ENCODE measurements at regions not wholly inside any gene's neighbourhood (a gene's known extent, or its start where the extent isn't known, plus 50 kb on each side); places are given as distances from the start of the nearest gene placed in this dataset.
"Not testable (repeated sequence)": the region's sequence is repeated elsewhere in the genome, so short reads cannot be mapped to it uniquely, and the experiment has no call there.

DNA sequence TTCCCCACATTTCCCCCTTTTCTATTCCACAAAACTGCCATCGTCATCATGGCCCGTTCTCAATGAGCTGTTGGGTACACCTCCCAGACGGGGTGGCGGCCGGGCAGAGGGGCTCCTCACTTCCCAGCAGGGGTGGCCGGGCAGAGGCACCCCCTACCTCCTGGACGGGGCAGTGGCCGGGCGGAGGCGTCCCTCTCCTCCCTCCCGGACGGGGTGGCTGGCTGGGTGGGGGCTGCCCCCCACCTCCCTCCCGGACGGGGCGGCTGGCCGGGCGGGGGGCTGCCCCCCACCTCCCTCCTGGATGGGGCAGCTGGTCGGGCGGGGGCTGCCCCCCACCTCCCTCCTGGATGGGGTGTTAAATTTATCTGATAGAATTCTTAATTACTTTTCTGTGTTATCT is 250.9 kb upstream of the B3GALT2 start:
- TF ChIP-seq ZNF565 (CRISPR knock-in tag; conservative IDR thresholded peaks at IDR 0.05; ENCODE audit: low read depth); ZC3H10 (CRISPR knock-in tag; IDR thresholded peaks at IDR 0.05); CSDC2 (CRISPR knock-in tag; IDR thresholded peaks at IDR 0.05); RARB (CRISPR knock-in tag; IDR thresholded peaks at IDR 0.05); ZFP30 (CRISPR knock-in tag; IDR thresholded peaks at IDR 0.05); TOX (CRISPR knock-in tag; IDR thresholded peaks at IDR 0.05; ENCODE audit: borderline replicate concordance); ZNF70 (CRISPR knock-in tag; IDR thresholded peaks at IDR 0.05); ZFP3 (CRISPR knock-in tag; IDR thresholded peaks at IDR 0.05); ISL1 (CRISPR knock-in tag; IDR thresholded peaks at IDR 0.05); ARNTL (CRISPR knock-in tag; IDR thresholded peaks at IDR 0.05; ENCODE audit: borderline replicate concordance, low read depth): not testable (repeated sequence)
- TF ChIP-seq, protein P1, sequence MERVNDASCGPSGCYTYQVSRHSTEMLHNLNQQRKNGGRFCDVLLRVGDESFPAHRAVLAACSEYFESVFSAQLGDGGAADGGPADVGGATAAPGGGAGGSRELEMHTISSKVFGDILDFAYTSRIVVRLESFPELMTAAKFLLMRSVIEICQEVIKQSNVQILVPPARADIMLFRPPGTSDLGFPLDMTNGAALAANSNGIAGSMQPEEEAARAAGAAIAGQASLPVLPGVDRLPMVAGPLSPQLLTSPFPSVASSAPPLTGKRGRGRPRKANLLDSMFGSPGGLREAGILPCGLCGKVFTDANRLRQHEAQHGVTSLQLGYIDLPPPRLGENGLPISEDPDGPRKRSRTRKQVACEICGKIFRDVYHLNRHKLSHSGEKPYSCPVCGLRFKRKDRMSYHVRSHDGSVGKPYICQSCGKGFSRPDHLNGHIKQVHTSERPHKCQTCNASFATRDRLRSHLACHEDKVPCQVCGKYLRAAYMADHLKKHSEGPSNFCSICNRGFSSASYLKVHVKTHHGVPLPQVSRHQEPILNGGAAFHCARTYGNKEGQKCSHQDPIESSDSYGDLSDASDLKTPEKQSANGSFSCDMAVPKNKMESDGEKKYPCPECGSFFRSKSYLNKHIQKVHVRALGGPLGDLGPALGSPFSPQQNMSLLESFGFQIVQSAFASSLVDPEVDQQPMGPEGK (CRISPR knock-in tag; IDR thresholded peaks at IDR 0.05; ENCODE audit: borderline replicate concordance), result not testable (repeated sequence)
